ENCODE measurements at regions not wholly inside any gene's neighbourhood (a gene's known extent, or its start where the extent isn't known, plus 50 kb on each side); places are given as distances from the start of the nearest gene placed in this dataset.

- POLR2A ChIA-PET: no interaction called here
- intact Hi-C loops (cut with micrococcal nuclease): no loop called here
- CTCF ChIA-PET: interaction anchor here (1.3 to 1.8 kb wide), 2 partner anchors 61 to 666 kb away, joined by 5 to 7 read pairs; no protein-coding TSS in a partner anchor
- peaks cover 56% of the 10 kb centered on the region for H3K27me3 Mint-ChIP-seq (ENCODE audit: insufficient read depth, unreplicated experiment)
- TF ChIP-seq, protein P1, sequence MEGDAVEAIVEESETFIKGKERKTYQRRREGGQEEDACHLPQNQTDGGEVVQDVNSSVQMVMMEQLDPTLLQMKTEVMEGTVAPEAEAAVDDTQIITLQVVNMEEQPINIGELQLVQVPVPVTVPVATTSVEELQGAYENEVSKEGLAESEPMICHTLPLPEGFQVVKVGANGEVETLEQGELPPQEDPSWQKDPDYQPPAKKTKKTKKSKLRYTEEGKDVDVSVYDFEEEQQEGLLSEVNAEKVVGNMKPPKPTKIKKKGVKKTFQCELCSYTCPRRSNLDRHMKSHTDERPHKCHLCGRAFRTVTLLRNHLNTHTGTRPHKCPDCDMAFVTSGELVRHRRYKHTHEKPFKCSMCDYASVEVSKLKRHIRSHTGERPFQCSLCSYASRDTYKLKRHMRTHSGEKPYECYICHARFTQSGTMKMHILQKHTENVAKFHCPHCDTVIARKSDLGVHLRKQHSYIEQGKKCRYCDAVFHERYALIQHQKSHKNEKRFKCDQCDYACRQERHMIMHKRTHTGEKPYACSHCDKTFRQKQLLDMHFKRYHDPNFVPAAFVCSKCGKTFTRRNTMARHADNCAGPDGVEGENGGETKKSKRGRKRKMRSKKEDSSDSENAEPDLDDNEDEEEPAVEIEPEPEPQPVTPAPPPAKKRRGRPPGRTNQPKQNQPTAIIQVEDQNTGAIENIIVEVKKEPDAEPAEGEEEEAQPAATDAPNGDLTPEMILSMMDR (IDR thresholded peaks at IDR 0.05; ENCODE audit: unreplicated experiment): no peak
- no peaks in the 10 kb centered on the region for H3K36me3 Mint-ChIP-seq (ENCODE audit: insufficient read depth, unreplicated experiment)
- no TSS peak for BruUV-seq (replicated peaks)
- DNase-seq (ENCODE audit: unreplicated experiment): no peak
- H3K4me3 Mint-ChIP-seq (ENCODE audit: unreplicated experiment): no peak overlapping the region
- no peak overlapping the region for H3K27ac Mint-ChIP-seq (ENCODE audit: low read depth, unreplicated experiment)
- H3K9me3 Mint-ChIP-seq (ENCODE audit: unreplicated experiment): no peaks in the 10 kb centered on the region
- H3K4me1 Mint-ChIP-seq (ENCODE audit: insufficient read depth, unreplicated experiment): no peaks in the 10 kb centered on the region
These were observed 72.7 kb upstream of the NALF2 start for GRCh38 chrX:69431420-69431819.

DNA sequence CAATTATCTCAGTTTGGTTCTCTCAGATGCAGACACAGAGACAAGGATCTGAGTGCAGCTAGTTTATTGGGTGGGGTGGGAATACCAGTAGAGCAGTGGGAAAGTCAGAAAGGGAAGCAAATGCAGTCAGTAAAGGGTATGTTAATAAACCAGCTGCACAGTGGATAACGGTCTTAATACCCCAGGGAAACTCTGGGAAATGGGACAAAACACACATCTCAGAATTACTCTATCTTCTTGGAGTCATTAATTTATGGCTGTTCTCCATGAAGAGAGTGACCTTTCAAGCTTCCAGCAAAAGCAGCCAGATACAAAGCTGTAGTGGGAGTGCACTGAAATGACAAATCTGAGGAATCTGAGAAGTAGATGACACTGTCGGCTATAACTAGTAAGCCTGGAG is 73.3 kb upstream of the NALF2 start:
- TF ChIP-seq, protein P1 (IDR thresholded peaks at IDR 0.05; ENCODE audit: unreplicated experiment): no peak
- no TSS peak for BruUV-seq (replicated peaks)
- ChIA-PET POLR2A (no interaction called here), CTCF (interaction anchor here (0.6 to 1.8 kb wide), 2 partner anchors 10 to 62 kb away, joined by 3 to 7 read pairs; no protein-coding TSS in a partner anchor)
- no peaks in the 10 kb centered on the region for H3K9me3 Mint-ChIP-seq (ENCODE audit: unreplicated experiment)
- peaks cover 58% of the 10 kb centered on the region for H3K27me3 Mint-ChIP-seq (ENCODE audit: insufficient read depth, unreplicated experiment)
- no peak overlapping the region for H3K4me3 Mint-ChIP-seq (ENCODE audit: unreplicated experiment)
- intact Hi-C loops (cut with micrococcal nuclease): no loop called here
- H3K27ac Mint-ChIP-seq (ENCODE audit: low read depth, unreplicated experiment): no peak overlapping the region
- H3K4me1 Mint-ChIP-seq (ENCODE audit: insufficient read depth, unreplicated experiment): no peaks in the 10 kb centered on the region
- DNase-seq (ENCODE audit: unreplicated experiment): no peak
- no peaks in the 10 kb centered on the region for H3K36me3 Mint-ChIP-seq (ENCODE audit: insufficient read depth, unreplicated experiment)

DNA sequence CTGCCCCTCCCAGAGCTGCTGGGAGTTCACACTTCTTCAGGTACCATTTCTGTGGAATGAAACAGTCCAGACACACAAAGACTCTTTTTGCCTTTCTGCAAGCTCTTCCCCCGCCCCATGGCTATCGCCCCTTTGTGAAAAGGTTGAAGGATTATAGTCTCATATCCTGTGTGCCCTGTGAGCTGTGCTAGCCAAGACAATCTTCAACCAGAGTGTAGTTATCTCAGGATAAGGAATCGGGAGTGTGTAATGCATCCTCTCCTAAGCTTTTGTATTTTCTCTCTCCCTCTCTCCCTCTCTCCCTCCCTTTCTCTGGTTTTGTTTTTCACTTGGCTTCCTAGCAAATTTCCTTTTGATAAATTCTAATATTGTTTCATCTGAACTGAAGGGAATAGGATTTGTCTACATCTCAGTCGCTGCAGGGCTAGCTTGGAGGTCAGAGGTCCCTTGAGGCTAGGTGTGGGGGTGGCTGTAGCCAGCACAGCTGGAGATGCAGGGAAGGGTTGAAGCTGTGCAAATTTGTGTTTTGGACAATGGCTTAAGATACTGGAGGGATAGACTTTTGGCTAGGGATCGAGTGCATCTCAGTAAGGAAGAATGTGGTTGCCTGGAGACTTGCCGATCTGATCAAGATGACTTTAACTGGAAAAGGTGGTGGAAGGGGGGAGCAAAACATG is 74.6 kb upstream of the NALF2 start:
- Mint-ChIP-seq H3K27ac (ENCODE audit: low read depth, unreplicated experiment) (no peak overlapping the region), H3K27me3 (ENCODE audit: insufficient read depth, unreplicated experiment) (peaks cover 70% of the 10 kb centered on the region), H3K4me3 (ENCODE audit: unreplicated experiment) (no peak overlapping the region), H3K4me1 (ENCODE audit: insufficient read depth, unreplicated experiment) (no peaks in the 10 kb centered on the region), H3K9me3 (ENCODE audit: unreplicated experiment) (no peaks in the 10 kb centered on the region), H3K36me3 (ENCODE audit: insufficient read depth, unreplicated experiment) (no peaks in the 10 kb centered on the region)
- TF ChIP-seq, protein P1 (IDR thresholded peaks at IDR 0.05; ENCODE audit: unreplicated experiment): no peak
- ChIA-PET POLR2A (interaction anchor here (0.6 kb wide), 1 partner anchor 588 kb away, joined by 3 read pairs; no protein-coding TSS in a partner anchor), CTCF (interaction anchor here (0.6 to 0.9 kb wide), 3 partner anchors 22 to 295 kb away, joined by 3 to 4 read pairs (median 3); no protein-coding TSS in a partner anchor)
- no TSS peak for BruUV-seq (replicated peaks)
- intact Hi-C loops (cut with micrococcal nuclease): no loop called here
- no peak for DNase-seq (ENCODE audit: unreplicated experiment)

GRCh38 chrX:69428216-69428615 is 75.9 kb upstream of the NALF2 start:
- H3K9me3 Mint-ChIP-seq (ENCODE audit: unreplicated experiment): no peaks in the 10 kb centered on the region
- H3K27ac Mint-ChIP-seq (ENCODE audit: low read depth, unreplicated experiment): no peak overlapping the region
- BruUV-seq (replicated peaks): no TSS peak
- no peak for DNase-seq (ENCODE audit: unreplicated experiment)
- peaks cover 70% of the 10 kb centered on the region for H3K27me3 Mint-ChIP-seq (ENCODE audit: insufficient read depth, unreplicated experiment)
- TF ChIP-seq, protein P1 (IDR thresholded peaks at IDR 0.05; ENCODE audit: unreplicated experiment): no peak
- no peaks in the 10 kb centered on the region for H3K36me3 Mint-ChIP-seq (ENCODE audit: insufficient read depth, unreplicated experiment)
- H3K4me1 Mint-ChIP-seq (ENCODE audit: insufficient read depth, unreplicated experiment): no peaks in the 10 kb centered on the region
- intact Hi-C loops (cut with micrococcal nuclease): no loop called here
- ChIA-PET POLR2A (no interaction called here), CTCF (interaction anchor here (0.6 to 2.2 kb wide), 3 partner anchors 8 to 702 kb away, joined by 3 to 4 read pairs (median 3); no protein-coding TSS in a partner anchor)
- no peak overlapping the region for H3K4me3 Mint-ChIP-seq (ENCODE audit: unreplicated experiment)
